WTC11 (cell line): ENCODE measurements at regions not wholly inside any gene's neighbourhood (a gene's known extent, or its start where the extent isn't known, plus 50 kb on each side); places are given as distances from the start of the nearest gene placed in this dataset.

Source experiments
- ATAC-seq: fragments of 200-7000 bp; cut with Tn5 transposase; 2 replicates; pipeline ENCODE4 v1.10.0; 2021; ENCODE audit warnings: mild to moderate bottlenecking, moderate library complexity
- CTCF ChIA-PET: fragments of 300-600 bp; sonication (Branson Sonifier 250); formaldehyde crosslinking; loops from one replicate; lab custom pipeline; 2021; ENCODE audit warnings: antibody characterized with exemption; lab: Charles Lee
- POLR2A ChIA-PET: fragments of 350-600 bp; sonication (Branson Sonifier 250); formaldehyde crosslinking; loops from one replicate; lab custom pipeline; 2021; ENCODE audit warnings: antibody characterized with exemption; lab: Charles Lee
- DNase-seq: peaks from one replicate; pipeline ENCODE4 v3.0.0; 2021; ENCODE audit warnings: low spot score
- H3K27ac Mint-ChIP-seq: 2 replicates; pipeline ENCODE4 v1.8.0; 2021; ENCODE audit warnings: mixed read lengths
- H3K27me3 Mint-ChIP-seq: 2 replicates; pipeline ENCODE4 v1.8.0; 2021; ENCODE audit warnings: low read depth, mild to moderate bottlenecking, moderate library complexity, mixed read lengths
- H3K36me3 Mint-ChIP-seq: 2 replicates; pipeline ENCODE4 v1.8.0; 2021; ENCODE audit warnings: mixed read lengths
- H3K4me1 Mint-ChIP-seq: 2 replicates; pipeline ENCODE4 v1.8.0; 2022; ENCODE audit warnings: mixed read lengths
- H3K4me3 Mint-ChIP-seq: 2 replicates; pipeline ENCODE4 v1.8.0; 2021; ENCODE audit warnings: mild to moderate bottlenecking, moderate library complexity, mixed read lengths
- H3K9me3 Mint-ChIP-seq: 2 replicates; pipeline ENCODE4 v1.8.0; 2021; ENCODE audit warnings: mixed read lengths
- AFF4 ChIP-seq: sonication (generic); formaldehyde crosslinking; IDR thresholded peaks from 2 replicates; pipeline ENCODE4 v1.8.1; 2023; ENCODE audit warnings: mild to moderate bottlenecking, missing genetic modification reagents, borderline replicate concordance
- AR ChIP-seq: fragments of 250-450 bp; sonication (Bioruptor Pico); IDR thresholded peaks from 2 replicates; pipeline ENCODE4 v1.9.0; 2021; ENCODE audit warnings: mild to moderate bottlenecking
- CBFB ChIP-seq: sonication (generic); formaldehyde crosslinking; IDR thresholded peaks from 2 replicates; pipeline ENCODE4 v1.8.1; 2022; ENCODE audit warnings: mild to moderate bottlenecking, low read depth, missing genetic modification reagents
- CDX4 ChIP-seq: fragments of 250-450 bp; sonication (Bioruptor Pico); IDR thresholded peaks from 2 replicates; pipeline ENCODE4 v1.9.0; 2021; ENCODE audit warnings: moderate library complexity, mild to moderate bottlenecking, inconsistent platforms, borderline replicate concordance
- E2F1 ChIP-seq: sonication (generic); formaldehyde crosslinking; IDR thresholded peaks from 2 replicates; pipeline ENCODE4 v1.8.0; 2022; ENCODE audit warnings: mild to moderate bottlenecking, missing genetic modification reagents
- ERG ChIP-seq: fragments of 250-450 bp; sonication (Bioruptor Pico); IDR thresholded peaks from 2 replicates; pipeline ENCODE4 v1.8.0; 2021; ENCODE audit warnings: mild to moderate bottlenecking
- FOXK1 ChIP-seq: sonication (generic); formaldehyde crosslinking; IDR thresholded peaks from 2 replicates; pipeline ENCODE4 v1.8.0; 2022; ENCODE audit warnings: mild to moderate bottlenecking, moderate library complexity, missing genetic modification reagents
- GRHL2 ChIP-seq: fragments of 250-450 bp; sonication (Bioruptor Pico); IDR thresholded peaks from 2 replicates; pipeline ENCODE4 v1.8.0; 2022; ENCODE audit warnings: mild to moderate bottlenecking, moderate library complexity; ENCODE audit not compliant: insufficient replicate concordance, severe bottlenecking
- HMGA2 ChIP-seq: fragments of 250-450 bp; sonication (Bioruptor Pico); IDR thresholded peaks from 2 replicates; pipeline ENCODE4 v1.4.0; 2021; ENCODE audit warnings: mild to moderate bottlenecking, moderate library complexity
- IRF2 ChIP-seq: sonication (generic); formaldehyde crosslinking; IDR thresholded peaks from 2 replicates; pipeline ENCODE4 v1.8.0; 2022; ENCODE audit warnings: low read depth, missing genetic modification reagents, borderline replicate concordance
- NR1H2 ChIP-seq: sonication (generic); formaldehyde crosslinking; IDR thresholded peaks from 2 replicates; pipeline ENCODE4 v1.9.0; 2021; ENCODE audit warnings: mild to moderate bottlenecking, moderate library complexity, missing genetic modification reagents
- STAT6 ChIP-seq: sonication (generic); formaldehyde crosslinking; conservative IDR thresholded peaks from 2 replicates; pipeline ENCODE4 v1.8.1; 2023; ENCODE audit warnings: mild to moderate bottlenecking, low read depth, missing genetic modification reagents, moderate library complexity
- TP53 ChIP-seq: sonication (generic); formaldehyde crosslinking; IDR thresholded peaks from 2 replicates; pipeline ENCODE4 v1.8.1; 2023; ENCODE audit warnings: mild to moderate bottlenecking, missing genetic modification reagents
- ZBTB21 ChIP-seq: sonication (generic); formaldehyde crosslinking; IDR thresholded peaks from 2 replicates; pipeline ENCODE4 v1.8.1; 2023; ENCODE audit warnings: mild to moderate bottlenecking, missing genetic modification reagents, borderline replicate concordance
- ZNF121 ChIP-seq: sonication (generic); formaldehyde crosslinking; IDR thresholded peaks from 2 replicates; pipeline ENCODE4 v1.8.0; 2023; ENCODE audit warnings: missing genetic modification reagents
- ZNF219 ChIP-seq: sonication (generic); formaldehyde crosslinking; IDR thresholded peaks from 2 replicates; pipeline ENCODE4 v1.8.0; 2023; ENCODE audit warnings: missing genetic modification reagents, mild to moderate bottlenecking, borderline replicate concordance
- ZNF396 ChIP-seq: fragments of 250-450 bp; sonication (Bioruptor Pico); IDR thresholded peaks from 2 replicates; pipeline ENCODE4 v1.8.0; 2021; ENCODE audit warnings: mild to moderate bottlenecking, moderate library complexity, borderline replicate concordance
- ZNF423 ChIP-seq: fragments of 250-450 bp; sonication (Bioruptor Pico); IDR thresholded peaks from 2 replicates; pipeline ENCODE4 v2.1.2; 2022; ENCODE audit warnings: mild to moderate bottlenecking, moderate library complexity
- ZNF671 ChIP-seq: fragments of 250-450 bp; sonication (Bioruptor Pico); IDR thresholded peaks from 2 replicates; pipeline ENCODE4 v1.8.0; 2021; ENCODE audit warnings: mild to moderate bottlenecking

- no peak overlapping the region for H3K4me3 Mint-ChIP-seq
- H3K27me3 Mint-ChIP-seq: no peaks in the 10 kb centered on the region
- TF ChIP-seq HMGA2 (CRISPR knock-in tag) (no peak), AFF4 (CRISPR knock-in tag) (no peak), IRF2 (CRISPR knock-in tag) (no peak), ERG (CRISPR knock-in tag) (no peak), ZNF423 (CRISPR knock-in tag) (no peak), CBFB (CRISPR knock-in tag) (no peak), CDX4 (CRISPR knock-in tag) (no peak), NR1H2 (CRISPR knock-in tag) (no peak), E2F1 (CRISPR knock-in tag) (no peak), TP53 (CRISPR knock-in tag) (no peak), GRHL2 (CRISPR knock-in tag) (no peak), ZNF219 (CRISPR knock-in tag) (no peak), STAT6 (no peak), ZNF396 (CRISPR knock-in tag) (no peak), AR (CRISPR knock-in tag) (no peak), FOXK1 (no peak), ZNF671 (no peak), ZBTB21 (no peak), ZNF121 (no peak)
- ChIA-PET POLR2A (no interaction called here), CTCF (no interaction called here)
- DNase-seq (no peak), ATAC-seq (no peak)
- H3K4me1 Mint-ChIP-seq: no peaks in the 10 kb centered on the region
- H3K9me3 Mint-ChIP-seq: no peaks in the 10 kb centered on the region
- H3K27ac Mint-ChIP-seq: no peak overlapping the region
- no peaks in the 10 kb centered on the region for H3K36me3 Mint-ChIP-seq
Measured at GRCh38 chr7:119382726-119383125, 890.2 kb upstream of the KCND2 start.
